ENCODE measurements at regions not wholly inside any gene's neighbourhood (a gene's known extent, or its start where the extent isn't known, plus 50 kb on each side); places are given as distances from the start of the nearest gene placed in this dataset.

GRCh38 chr6:139638179-139638941, 263.9 kb upstream of the CITED2 start:
- DNase-seq (ENCODE audit: low spot score), result no peak

GRCh38 chr6:139637766-139638165, 263.3 kb upstream of the CITED2 start:
- DNase-seq (ENCODE audit: low spot score), result no peak

GRCh38 chr6:139636391-139636790, 261.9 kb upstream of the CITED2 start:
- no peak for DNase-seq (ENCODE audit: low spot score)

- DNase-seq (ENCODE audit: low spot score), result no peak
Observed at GRCh38 chr6:139635401-139636130, 261.1 kb upstream of the CITED2 start.

- no peak for DNase-seq (ENCODE audit: low spot score)
Observed at GRCh38 chr6:139632840-139633239, 258.4 kb upstream of the CITED2 start.

- no peak for DNase-seq (ENCODE audit: low spot score)
Observed at GRCh38 chr6:139628270-139628669, 253.8 kb upstream of the CITED2 start.

GRCh38 chr6:139627091-139627490, 252.6 kb upstream of the CITED2 start:
- no peak for DNase-seq (ENCODE audit: low spot score)

GRCh38 chr6:139625998-139626975, 251.8 kb upstream of the CITED2 start:
- DNase-seq (ENCODE audit: low spot score), result no peak

GRCh38 chr6:139625081-139625939, 250.9 kb upstream of the CITED2 start:
- DNase-seq (ENCODE audit: low spot score), result no peak

GRCh38 chr6:139623372-139623771, 248.9 kb upstream of the CITED2 start:
- no peak for DNase-seq (ENCODE audit: low spot score)

- no peak for DNase-seq (ENCODE audit: low spot score)
Observed at GRCh38 chr6:139613496-139613895, 239.0 kb upstream of the CITED2 start.

- DNase-seq (ENCODE audit: low spot score), result no peak
Observed at GRCh38 chr6:139612135-139612465, 237.7 kb upstream of the CITED2 start.

- no peak for DNase-seq (ENCODE audit: low spot score)
Observed at GRCh38 chr6:139611327-139612134, 237.1 kb upstream of the CITED2 start.

- DNase-seq (ENCODE audit: low spot score), result no peak
Observed at GRCh38 chr6:139608466-139609261, 234.2 kb upstream of the CITED2 start.

- no peak for DNase-seq (ENCODE audit: low spot score)
Observed at GRCh38 chr6:139605350-139605749, 230.9 kb upstream of the CITED2 start.

- DNase-seq (ENCODE audit: low spot score), result no peak
Observed at GRCh38 chr6:139603581-139603980, 229.1 kb upstream of the CITED2 start.

- no peak for DNase-seq (ENCODE audit: low spot score)
Observed at GRCh38 chr6:139602577-139602976, 228.1 kb upstream of the CITED2 start.

GRCh38 chr6:139600919-139601475, 226.5 kb upstream of the CITED2 start:
- DNase-seq (ENCODE audit: low spot score), result no peak

- DNase-seq (ENCODE audit: low spot score), result no peak
Observed at GRCh38 chr6:139600343-139600742, 225.9 kb upstream of the CITED2 start.
